BJ (cell line): ENCODE measurements at regions not wholly inside any gene's neighbourhood (a gene's known extent, or its start where the extent isn't known, plus 50 kb on each side); places are given as distances from the start of the nearest gene placed in this dataset.
"Not testable (repeated sequence)": the region's sequence is repeated elsewhere in the genome, so short reads cannot be mapped to it uniquely, and the experiment has no call there.

ENCODE experiments used
- CTCF ChIA-PET: fragments of 350-600 bp; formaldehyde crosslinking; extraction: SDS; loops from one replicate; lab custom pipeline; 2021; ENCODE audit warnings: antibody characterized with exemption, inconsistent platforms; lab: Yijun Ruan, JAX
- POLR2A ChIA-PET: fragments of 300-600 bp; sonication (Branson Sonifier 250); formaldehyde crosslinking; extraction: SDS; loops from one replicate; lab custom pipeline; 2021; ENCODE audit warnings: antibody characterized with exemption; lab: Charles Lee
- DNase-seq: peaks from one replicate; pipeline ENCODE4 v3.0.0-alpha.2; 2011; ENCODE audit warnings: low read depth
- H3K27me3 ChIP-seq: 2 replicates; pipeline ENCODE4 v1.6.0; 2011; ENCODE audit warnings: low read length; ENCODE audit not compliant: control insufficient read depth, insufficient read depth
- H3K36me3 ChIP-seq: 2 replicates; pipeline ENCODE4 v1.5.1; 2011; ENCODE audit warnings: low read length; ENCODE audit not compliant: control insufficient read depth, insufficient read depth
- H3K4me3 ChIP-seq: 2 replicates; pipeline ENCODE4 v1.5.1; 2011; ENCODE audit warnings: low read depth, mild to moderate bottlenecking, control low read depth, low read length
- TF ChIP-seq, protein P1 (sequence below): IDR thresholded peaks from 2 replicates; pipeline ENCODE4 v1.5.1; 2011; ENCODE audit warnings: low read depth, mild to moderate bottlenecking, control low read depth, inconsistent platforms, low read length, moderate library complexity; ENCODE audit not compliant: insufficient read depth

DNA sequence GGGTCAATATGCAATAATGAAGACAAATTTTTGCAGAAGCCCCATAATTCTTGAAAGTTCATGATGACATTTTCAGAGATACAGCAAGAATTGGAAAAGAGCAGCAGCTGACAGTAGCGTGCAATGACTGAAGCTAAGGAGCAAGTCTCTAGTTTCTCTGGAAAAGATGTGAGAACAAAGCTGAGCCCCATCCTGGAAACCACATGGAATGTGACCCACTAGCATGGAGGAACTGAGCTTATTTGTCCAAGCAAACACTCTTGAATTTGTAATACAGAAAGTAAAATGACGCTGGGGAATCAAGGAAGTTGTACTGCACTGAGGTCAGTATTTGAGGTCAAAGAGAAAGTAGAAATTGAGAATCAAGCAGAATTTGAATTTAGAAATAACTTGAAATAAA, 1447.2 kb downstream of the FSTL5 start:
- ChIA-PET POLR2A (no interaction called here), CTCF (no interaction called here)
- no peak overlapping the region for H3K4me3 ChIP-seq
- TF ChIP-seq, protein P1, sequence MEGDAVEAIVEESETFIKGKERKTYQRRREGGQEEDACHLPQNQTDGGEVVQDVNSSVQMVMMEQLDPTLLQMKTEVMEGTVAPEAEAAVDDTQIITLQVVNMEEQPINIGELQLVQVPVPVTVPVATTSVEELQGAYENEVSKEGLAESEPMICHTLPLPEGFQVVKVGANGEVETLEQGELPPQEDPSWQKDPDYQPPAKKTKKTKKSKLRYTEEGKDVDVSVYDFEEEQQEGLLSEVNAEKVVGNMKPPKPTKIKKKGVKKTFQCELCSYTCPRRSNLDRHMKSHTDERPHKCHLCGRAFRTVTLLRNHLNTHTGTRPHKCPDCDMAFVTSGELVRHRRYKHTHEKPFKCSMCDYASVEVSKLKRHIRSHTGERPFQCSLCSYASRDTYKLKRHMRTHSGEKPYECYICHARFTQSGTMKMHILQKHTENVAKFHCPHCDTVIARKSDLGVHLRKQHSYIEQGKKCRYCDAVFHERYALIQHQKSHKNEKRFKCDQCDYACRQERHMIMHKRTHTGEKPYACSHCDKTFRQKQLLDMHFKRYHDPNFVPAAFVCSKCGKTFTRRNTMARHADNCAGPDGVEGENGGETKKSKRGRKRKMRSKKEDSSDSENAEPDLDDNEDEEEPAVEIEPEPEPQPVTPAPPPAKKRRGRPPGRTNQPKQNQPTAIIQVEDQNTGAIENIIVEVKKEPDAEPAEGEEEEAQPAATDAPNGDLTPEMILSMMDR: no peak
- no peak for DNase-seq
- no peaks in the 10 kb centered on the region for H3K36me3 ChIP-seq
- H3K27me3 ChIP-seq: no peaks in the 10 kb centered on the region

DNA sequence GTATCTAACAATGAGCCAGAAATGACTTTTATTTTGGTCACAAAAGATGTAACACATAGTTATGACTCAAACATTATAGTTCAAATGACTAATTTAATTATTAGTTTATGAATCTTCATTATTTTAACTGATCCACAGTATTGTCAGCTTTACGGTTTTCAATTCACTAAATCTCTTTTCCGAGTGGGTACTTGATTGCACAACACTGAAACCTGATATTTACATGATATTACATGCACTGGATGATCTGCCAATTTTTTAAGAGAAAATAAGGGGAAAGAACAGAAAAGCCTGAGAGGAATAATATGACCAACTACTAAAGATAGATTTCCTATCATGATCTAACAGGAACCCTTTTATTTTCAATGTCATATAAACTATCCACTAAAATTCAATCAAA, 1446.0 kb downstream of the FSTL5 start:
- TF ChIP-seq, protein P1: no peak
- H3K4me3 ChIP-seq: no peak overlapping the region
- DNase-seq: no peak
- CTCF ChIA-PET: no interaction called here
- POLR2A ChIA-PET: no interaction called here
- H3K27me3 ChIP-seq: no peaks in the 10 kb centered on the region
- no peaks in the 10 kb centered on the region for H3K36me3 ChIP-seq

DNA sequence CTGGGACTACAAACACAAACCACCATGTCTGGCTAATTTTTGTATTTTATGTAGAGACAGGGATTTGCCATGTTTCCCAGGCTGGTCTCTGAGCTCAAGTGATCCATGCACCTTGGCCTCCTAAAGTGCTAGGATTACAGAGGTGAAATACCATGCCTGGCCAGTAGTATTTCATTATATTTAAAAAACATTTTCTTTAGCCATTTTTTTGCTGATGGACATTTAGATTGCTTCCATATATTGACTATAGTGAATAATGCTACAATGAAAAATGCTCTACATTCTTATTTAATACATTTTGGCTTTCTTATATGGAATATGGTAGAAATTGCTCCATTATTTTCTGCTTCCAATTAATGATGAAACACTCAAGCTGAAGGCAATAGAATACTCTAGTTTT, 1439.7 kb downstream of the FSTL5 start:
- ChIA-PET CTCF (no interaction called here), POLR2A (no interaction called here)
- H3K4me3 ChIP-seq: no peak overlapping the region
- H3K36me3 ChIP-seq: no peaks in the 10 kb centered on the region
- TF ChIP-seq, protein P1: no peak
- DNase-seq: no peak
- H3K27me3 ChIP-seq: no peaks in the 10 kb centered on the region

DNA sequence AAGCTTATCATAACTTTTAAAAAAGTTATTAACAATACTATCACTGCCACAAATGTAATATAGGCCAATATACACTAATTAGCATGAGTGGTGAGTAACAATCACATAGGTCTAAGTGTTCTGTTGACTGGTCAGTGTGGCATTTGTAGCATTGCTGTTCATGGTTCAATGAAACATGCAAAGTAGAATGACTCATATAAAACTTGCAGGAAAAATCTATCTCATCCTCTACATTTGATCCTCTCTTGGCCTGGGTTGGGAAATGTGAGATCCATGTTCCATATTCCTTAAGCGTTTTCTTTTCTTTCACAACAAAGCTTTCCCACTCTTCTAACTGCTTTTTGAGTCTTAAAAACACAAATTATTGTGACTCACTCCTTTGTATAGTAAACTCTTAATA, 1418.7 kb downstream of the FSTL5 start:
- no peak for DNase-seq
- TF ChIP-seq, protein P1: no peak
- CTCF ChIA-PET: no interaction called here
- Histone ChIP-seq H3K27me3 (no peaks in the 10 kb centered on the region), H3K4me3 (no peak overlapping the region), H3K36me3 (no peaks in the 10 kb centered on the region)
- POLR2A ChIA-PET: no interaction called here

DNA sequence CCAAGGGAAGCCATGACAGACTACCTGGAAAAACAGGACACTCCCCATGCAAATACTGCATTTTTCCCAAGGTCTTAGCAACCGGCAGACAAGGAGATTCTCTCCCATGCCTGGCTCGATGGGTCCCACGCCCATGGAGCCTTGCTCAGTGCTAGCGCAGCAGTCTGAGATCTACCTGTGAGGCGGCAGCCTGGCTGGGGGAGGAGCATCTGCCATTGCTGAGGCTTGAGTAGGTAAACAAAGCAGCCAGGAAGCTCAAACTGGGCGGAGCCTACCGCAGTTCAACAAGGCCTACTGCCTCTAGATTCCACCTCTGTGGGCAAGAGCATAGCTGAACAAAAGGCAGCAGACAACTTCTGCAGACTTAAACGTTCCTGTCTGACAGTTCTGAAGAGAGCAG, 1417.2 kb downstream of the FSTL5 start:
- DNase-seq, CTCF ChIA-PET: not testable (repeated sequence)

DNA sequence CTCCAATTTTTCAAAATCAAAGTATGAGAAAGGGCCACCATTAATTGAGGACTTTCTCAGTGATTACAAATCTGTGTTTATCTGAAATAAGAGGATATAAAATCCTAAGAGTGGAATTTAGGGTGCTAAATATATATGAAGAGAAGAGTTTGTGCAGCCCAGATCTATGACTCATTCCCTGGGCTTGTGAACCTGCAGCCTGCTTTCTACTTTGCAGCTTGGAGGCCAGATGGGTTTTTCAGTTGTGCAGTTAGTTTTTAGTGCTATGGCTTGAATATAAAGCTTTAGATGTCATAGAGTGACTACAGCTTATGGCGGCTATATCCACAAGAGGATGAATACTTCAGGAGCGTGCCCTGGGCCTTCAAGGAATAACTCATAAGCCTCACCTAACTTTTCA, 1391.1 kb downstream of the FSTL5 start:
- TF ChIP-seq, protein P1: no peak
- POLR2A ChIA-PET: no interaction called here
- DNase-seq: no peak
- CTCF ChIA-PET: no interaction called here
- Histone ChIP-seq H3K4me3 (no peak overlapping the region), H3K27me3 (no peaks in the 10 kb centered on the region), H3K36me3 (no peaks in the 10 kb centered on the region)

More for the DNA sequence above, 1417.2 kb downstream of the FSTL5 start:
- H3K36me3 ChIP-seq, H3K4me3 ChIP-seq, H3K27me3 ChIP-seq, POLR2A ChIA-PET: not testable (repeated sequence)
